ENCODE measurements at regions not wholly inside any gene's neighbourhood (a gene's known extent, or its start where the extent isn't known, plus 50 kb on each side); places are given as distances from the start of the nearest gene placed in this dataset.

GRCh38 chr9:135296735-135297455 lies 182.7 kb upstream of the PPP1R26 start:
- H3K4me1 ChIP-seq: no peaks in the 10 kb centered on the region
- no peak overlapping the region for H3K4me3 ChIP-seq (ENCODE audit: low read depth, low read length)
- CTCF ChIA-PET: no interaction called here
- no peaks in the 10 kb centered on the region for H3K36me3 ChIP-seq (ENCODE audit: control insufficient read depth, insufficient read depth, low read length)
- intact Hi-C loops (cut with micrococcal nuclease; ENCODE audit: unreplicated experiment): no loop called here
- Mint-ChIP-seq H3K9me3 (ENCODE audit: unreplicated experiment) (no peaks in the 10 kb centered on the region), H3K4me3 (ENCODE audit: unreplicated experiment) (no peak overlapping the region), H3K36me3 (ENCODE audit: insufficient read depth, unreplicated experiment) (no peaks in the 10 kb centered on the region), H3K27me3 (ENCODE audit: insufficient read depth, unreplicated experiment) (peaks cover 26% of the 10 kb centered on the region), H3K27ac (ENCODE audit: unreplicated experiment) (no peak overlapping the region), H3K4me1 (ENCODE audit: low read depth, unreplicated experiment) (no peaks in the 10 kb centered on the region)
- POLR2A ChIA-PET: no interaction called here
- TF ChIP-seq CTCF (IDR thresholded peaks at IDR 0.05; ENCODE audit: insufficient read depth in 1 of 2, low read depth in 1 of 2, low read length in 1 of 2, severe bottlenecking in 1 of 2, unreplicated experiment in 1 of 2): no peak
- DNase-seq: peak in 1 of 2 experiments; percentile 11
- no peaks in the 10 kb centered on the region for H3K9me3 ChIP-seq
- H3K27me3 ChIP-seq (replicated peaks; ENCODE audit: control insufficient read depth, insufficient read depth, low read length): no peaks in the 10 kb centered on the region; the same call in 1 of the 2 replicates
- BruUV-seq (replicated peaks): no TSS peak

GRCh38 chr9:135297456-135298075 lies 182.0 kb upstream of the PPP1R26 start:
- Mint-ChIP-seq H3K4me1 (ENCODE audit: low read depth, unreplicated experiment) (no peaks in the 10 kb centered on the region), H3K27ac (ENCODE audit: unreplicated experiment) (no peak overlapping the region), H3K4me3 (ENCODE audit: unreplicated experiment) (no peak overlapping the region), H3K27me3 (ENCODE audit: insufficient read depth, unreplicated experiment) (peaks cover 26% of the 10 kb centered on the region), H3K9me3 (ENCODE audit: unreplicated experiment) (no peaks in the 10 kb centered on the region), H3K36me3 (ENCODE audit: insufficient read depth, unreplicated experiment) (no peaks in the 10 kb centered on the region)
- peak in 1 of 2 experiments; percentile 25 for DNase-seq
- no peaks in the 10 kb centered on the region for H3K9me3 ChIP-seq
- TF ChIP-seq CTCF (IDR thresholded peaks at IDR 0.05; ENCODE audit: insufficient read depth in 1 of 2, low read depth in 1 of 2, low read length in 1 of 2, severe bottlenecking in 1 of 2, unreplicated experiment in 1 of 2): no peak
- BruUV-seq (replicated peaks): no TSS peak
- CTCF ChIA-PET: no interaction called here
- intact Hi-C loops (cut with micrococcal nuclease; ENCODE audit: unreplicated experiment): no loop called here
- POLR2A ChIA-PET: no interaction called here
- no peak overlapping the region for H3K4me3 ChIP-seq (ENCODE audit: low read depth, low read length)
- no peaks in the 10 kb centered on the region for H3K4me1 ChIP-seq
- H3K36me3 ChIP-seq (ENCODE audit: control insufficient read depth, insufficient read depth, low read length): no peaks in the 10 kb centered on the region
- no peaks in the 10 kb centered on the region; the same call in 1 of the 2 replicates for H3K27me3 ChIP-seq (replicated peaks; ENCODE audit: control insufficient read depth, insufficient read depth, low read length)

GRCh38 chr9:135299239-135299590 lies 180.4 kb upstream of the PPP1R26 start:
- no peak for TF ChIP-seq CTCF (IDR thresholded peaks at IDR 0.05; ENCODE audit: insufficient read depth in 1 of 2, low read depth in 1 of 2, low read length in 1 of 2, severe bottlenecking in 1 of 2, unreplicated experiment in 1 of 2)
- POLR2A ChIA-PET: no interaction called here
- Histone ChIP-seq H3K36me3 (ENCODE audit: control insufficient read depth, insufficient read depth, low read length) (no peaks in the 10 kb centered on the region), H3K4me3 (ENCODE audit: low read depth, low read length) (no peak overlapping the region), H3K27me3 (replicated peaks; ENCODE audit: control insufficient read depth, insufficient read depth, low read length) (no peaks in the 10 kb centered on the region; the same call in 1 of the 2 replicates), H3K9me3 (no peaks in the 10 kb centered on the region), H3K4me1 (no peaks in the 10 kb centered on the region)
- Mint-ChIP-seq H3K9me3 (ENCODE audit: unreplicated experiment) (peaks cover 10% of the 10 kb centered on the region), H3K36me3 (ENCODE audit: insufficient read depth, unreplicated experiment) (no peaks in the 10 kb centered on the region), H3K4me3 (ENCODE audit: unreplicated experiment) (no peak overlapping the region), H3K27ac (ENCODE audit: unreplicated experiment) (no peak overlapping the region), H3K4me1 (ENCODE audit: low read depth, unreplicated experiment) (no peaks in the 10 kb centered on the region), H3K27me3 (ENCODE audit: insufficient read depth, unreplicated experiment) (peaks cover 32% of the 10 kb centered on the region)
- CTCF ChIA-PET: no interaction called here
- no TSS peak for BruUV-seq (replicated peaks)
- DNase-seq: peak in 1 of 2 experiments; percentile 17
- intact Hi-C loops (cut with micrococcal nuclease; ENCODE audit: unreplicated experiment): no loop called here

Measured in Caco-2 (cell line).